LNCAP (cell line): ENCODE measurements at regions not wholly inside any gene's neighbourhood (a gene's known extent, or its start where the extent isn't known, plus 50 kb on each side); places are given as distances from the start of the nearest gene placed in this dataset.

Experiments
- CTCF ChIP-seq: fragments of 450-650 bp; IDR thresholded peaks from 2 replicates; pipeline ENCODE4 v1.5.1; 2017; ENCODE audit warnings: mild to moderate bottlenecking

- TF ChIP-seq CTCF = no peak
These were observed 127.9 kb downstream of the EVA1A start for GRCh38 chr2:75432761-75433361.

DNA sequence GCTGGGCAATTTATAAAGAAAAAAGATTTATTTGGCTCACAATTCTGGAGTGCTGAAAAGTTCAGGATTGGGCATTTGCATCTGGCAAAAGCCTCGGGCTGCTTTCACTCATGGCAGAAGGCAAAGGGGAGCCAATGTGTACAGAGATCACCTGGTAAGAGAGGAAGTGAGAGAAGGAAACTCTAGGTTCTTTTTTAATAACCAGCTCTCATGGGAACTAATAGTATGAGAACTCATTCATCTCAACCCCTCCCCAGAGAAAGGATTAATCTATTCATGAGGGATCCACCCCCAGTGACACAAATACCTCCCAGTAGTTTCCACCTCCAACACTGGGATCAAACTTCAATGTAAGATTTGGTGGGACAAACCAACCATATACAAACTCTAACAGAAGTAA lies 129.0 kb downstream of the EVA1A start:
- no peak for TF ChIP-seq CTCF

DNA sequence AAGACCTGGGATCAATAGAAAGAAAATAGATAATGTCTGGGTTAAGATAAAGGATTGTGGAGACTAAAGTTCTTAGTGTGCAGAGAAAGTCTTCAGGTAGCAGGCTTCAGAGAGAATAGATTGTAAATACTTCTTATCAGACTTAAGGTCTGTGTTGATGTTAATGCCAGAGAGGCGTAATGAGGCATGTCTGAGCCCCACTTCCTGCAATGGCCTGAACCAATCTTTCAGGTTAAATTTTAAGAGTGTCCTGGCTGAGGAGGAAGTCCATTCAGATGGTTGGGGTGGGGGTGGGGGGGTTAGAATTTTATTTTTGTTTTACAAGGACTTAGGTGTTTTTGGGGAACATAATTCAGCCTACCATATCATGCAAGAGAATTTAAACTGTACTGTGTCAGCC lies 129.5 kb downstream of the EVA1A start:
- no peak for TF ChIP-seq CTCF

- TF ChIP-seq CTCF = no peak
These were observed 131.9 kb downstream of the EVA1A start for GRCh38 chr2:75428646-75429443.

DNA sequence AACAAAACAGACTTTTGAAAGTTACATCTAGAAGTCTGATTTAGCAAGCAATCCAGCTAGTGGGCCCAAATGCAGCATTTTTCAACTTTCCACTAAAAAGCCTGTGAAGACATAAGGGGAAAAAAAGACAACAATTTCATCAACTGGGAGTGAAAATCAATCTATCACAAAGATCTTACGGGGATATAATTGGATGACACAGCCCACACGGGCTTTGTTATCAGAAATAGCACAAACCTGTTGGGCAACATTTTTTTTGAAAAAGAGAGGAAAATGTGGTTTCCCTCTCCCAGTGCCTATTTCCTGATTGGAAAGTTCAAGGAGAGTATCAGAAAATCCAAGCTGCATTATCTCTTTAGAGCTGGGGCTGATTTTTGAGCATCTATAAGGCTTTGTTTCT lies 132.7 kb downstream of the EVA1A start:
- no peak for TF ChIP-seq CTCF

GRCh38 chr2:75424936-75425619 lies 135.7 kb downstream of the EVA1A start:
- TF ChIP-seq CTCF = no peak

DNA sequence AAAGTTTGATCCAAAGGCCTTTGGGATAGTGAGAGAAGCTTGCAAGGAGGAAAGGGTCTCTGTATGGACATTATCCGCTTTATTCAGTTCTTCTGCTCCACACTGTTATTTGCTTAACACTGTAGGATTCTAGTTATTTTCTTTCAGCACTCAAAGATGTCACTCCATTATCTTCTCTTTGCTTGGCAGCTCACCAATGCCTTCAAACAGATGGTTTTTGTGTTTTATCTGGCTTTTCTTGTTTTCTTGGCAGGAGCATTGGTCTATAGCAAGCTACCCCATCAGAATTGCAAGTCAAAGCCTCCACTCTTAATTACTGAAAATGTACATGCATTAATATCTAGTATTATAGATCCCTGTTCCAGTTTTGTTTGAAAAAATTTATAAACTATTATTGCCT lies 138.8 kb downstream of the EVA1A start:
- TF ChIP-seq CTCF = no peak
